Activated gamma-delta T cell (primary cell): ENCODE measurements at regions not wholly inside any gene's neighbourhood (a gene's known extent, or its start where the extent isn't known, plus 50 kb on each side); places are given as distances from the start of the nearest gene placed in this dataset.
"Not testable (repeated sequence)": the region's sequence is repeated elsewhere in the genome, so short reads cannot be mapped to it uniquely, and the experiment has no call there.

Source experiments
- DNase-seq: peaks from one replicate; lab custom pipeline; 2025; lab: John Stamatoyannopoulos, UW

GRCh38 chr19:30817965-30818567, 445.9 kb downstream of the ZNF536 start:
- no peak for DNase-seq

GRCh38 chr19:30817197-30817596, 445.0 kb downstream of the ZNF536 start:
- no peak for DNase-seq

- no peak for DNase-seq
Observed at GRCh38 chr19:30815889-30816580, 443.9 kb downstream of the ZNF536 start.

GRCh38 chr19:30812099-30812678, 440.0 kb downstream of the ZNF536 start:
- no peak for DNase-seq

GRCh38 chr19:30811397-30812098, 439.4 kb downstream of the ZNF536 start:
- DNase-seq, result no peak

GRCh38 chr19:30810726-30811125, 438.5 kb downstream of the ZNF536 start:
- DNase-seq, result no peak

GRCh38 chr19:30807278-30807677, 435.1 kb downstream of the ZNF536 start:
- DNase-seq, result no peak

- DNase-seq, result no peak
Observed at GRCh38 chr19:30806311-30806710, 434.1 kb downstream of the ZNF536 start.

GRCh38 chr19:30804751-30805150, 432.6 kb downstream of the ZNF536 start:
- no peak for DNase-seq

GRCh38 chr19:30804333-30804732, 432.1 kb downstream of the ZNF536 start:
- DNase-seq, result not testable (repeated sequence)

GRCh38 chr19:30802424-30803013, 430.3 kb downstream of the ZNF536 start:
- no peak for DNase-seq

GRCh38 chr19:30799865-30800755, 427.9 kb downstream of the ZNF536 start:
- no peak for DNase-seq

- DNase-seq, result no peak
Observed at GRCh38 chr19:30795727-30796126, 423.5 kb downstream of the ZNF536 start.

GRCh38 chr19:30792561-30793505, 420.6 kb downstream of the ZNF536 start:
- no peak for DNase-seq

GRCh38 chr19:30791088-30791487, 418.9 kb downstream of the ZNF536 start:
- DNase-seq, result no peak

- no peak for DNase-seq
Observed at GRCh38 chr19:30790056-30790680, 418.0 kb downstream of the ZNF536 start.

GRCh38 chr19:30788105-30788765, 416.1 kb downstream of the ZNF536 start:
- DNase-seq, result no peak

GRCh38 chr19:30785458-30786137, 413.4 kb downstream of the ZNF536 start:
- DNase-seq, result no peak
